GM10248 (cell line): ENCODE measurements at regions not wholly inside any gene's neighbourhood (a gene's known extent, or its start where the extent isn't known, plus 50 kb on each side); places are given as distances from the start of the nearest gene placed in this dataset.

Experiments
- CTCF ChIA-PET: fragments of 300-600 bp; sonication (Branson Sonifier 250); formaldehyde crosslinking; extraction: SDS; loops from one replicate; lab custom pipeline; 2021; ENCODE audit warnings: antibody characterized with exemption; lab: Yijun Ruan, JAX
- POLR2A ChIA-PET: fragments of 350-650 bp; sonication (Branson Sonifier 250); formaldehyde crosslinking; extraction: SDS; loops from one replicate; lab custom pipeline; 2020; ENCODE audit warnings: antibody characterized with exemption; lab: Yijun Ruan, JAX
- DNase-seq: peaks from one replicate; pipeline ENCODE4 v3.0.0; 2012; ENCODE audit errors: extremely low spot score
- CTCF ChIP-seq: IDR thresholded peaks from 2 replicates; pipeline ENCODE4 v1.5.1; 2012; ENCODE audit warnings: mild to moderate bottlenecking, low read depth; ENCODE audit errors: extremely low read depth, missing control alignments, control extremely low read depth

GRCh38 chr6:144390886-144391285, 105.8 kb downstream of the UTRN start:
- POLR2A ChIA-PET: no interaction called here
- no peak for TF ChIP-seq CTCF
- CTCF ChIA-PET: interaction anchor here (1.2 kb wide), 1 partner anchor 9 kb away, joined by 3 read pairs; no protein-coding TSS in a partner anchor
- no peak for DNase-seq

GRCh38 chr6:144392536-144392935, 107.4 kb downstream of the UTRN start:
- ChIA-PET CTCF (interaction anchor here (0.8 to 1.5 kb wide), 4 partner anchors 11 to 24 kb away, joined by 3 to 4 read pairs (median 3); no protein-coding TSS in a partner anchor), POLR2A (no interaction called here)
- no peak for TF ChIP-seq CTCF
- DNase-seq: no peak

- POLR2A ChIA-PET: no interaction called here
- TF ChIP-seq CTCF: no peak
- no peak for DNase-seq
- CTCF ChIA-PET: no interaction called here
These were observed 109.1 kb downstream of the UTRN start for GRCh38 chr6:144394210-144394609.

GRCh38 chr6:144395014-144395413, 109.9 kb downstream of the UTRN start:
- CTCF ChIA-PET: no interaction called here
- no peak for DNase-seq
- POLR2A ChIA-PET: no interaction called here
- TF ChIP-seq CTCF: no peak

- no peak for DNase-seq
- TF ChIP-seq CTCF: no peak
- CTCF ChIA-PET: no interaction called here
- POLR2A ChIA-PET: no interaction called here
These were observed 110.7 kb downstream of the UTRN start for GRCh38 chr6:144395826-144396225.

GRCh38 chr6:144397141-144397540, 112.0 kb downstream of the UTRN start:
- POLR2A ChIA-PET: no interaction called here
- no peak for TF ChIP-seq CTCF
- DNase-seq: no peak
- CTCF ChIA-PET: no interaction called here

GRCh38 chr6:144400321-144400720, 115.2 kb downstream of the UTRN start:
- CTCF ChIA-PET: no interaction called here
- no peak for TF ChIP-seq CTCF
- no peak for DNase-seq
- POLR2A ChIA-PET: no interaction called here
